ENCODE measurements at regions not wholly inside any gene's neighbourhood (a gene's known extent, or its start where the extent isn't known, plus 50 kb on each side); places are given as distances from the start of the nearest gene placed in this dataset.

DNA sequence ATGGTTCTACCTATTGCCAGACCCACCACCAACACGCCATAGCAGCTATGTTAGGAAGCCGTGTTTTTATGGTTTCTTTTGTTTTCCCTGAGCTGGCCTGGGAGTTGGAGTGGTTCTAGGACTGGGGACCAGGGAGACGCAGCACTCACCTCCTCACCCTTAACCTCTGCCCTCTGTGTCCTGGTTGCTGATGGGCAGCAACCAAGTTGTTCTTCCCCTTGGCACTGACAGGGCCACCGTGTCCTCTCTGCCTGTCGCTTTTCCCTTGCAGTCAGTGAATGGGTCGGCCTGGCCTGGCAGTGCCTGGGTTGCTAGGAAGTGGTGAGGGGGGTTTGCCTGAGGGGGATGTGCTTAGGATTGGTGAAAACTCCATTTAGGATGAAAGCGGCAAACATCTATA lies 197.1 kb upstream of the GATA6 start:
- TF ChIP-seq, protein P1, sequence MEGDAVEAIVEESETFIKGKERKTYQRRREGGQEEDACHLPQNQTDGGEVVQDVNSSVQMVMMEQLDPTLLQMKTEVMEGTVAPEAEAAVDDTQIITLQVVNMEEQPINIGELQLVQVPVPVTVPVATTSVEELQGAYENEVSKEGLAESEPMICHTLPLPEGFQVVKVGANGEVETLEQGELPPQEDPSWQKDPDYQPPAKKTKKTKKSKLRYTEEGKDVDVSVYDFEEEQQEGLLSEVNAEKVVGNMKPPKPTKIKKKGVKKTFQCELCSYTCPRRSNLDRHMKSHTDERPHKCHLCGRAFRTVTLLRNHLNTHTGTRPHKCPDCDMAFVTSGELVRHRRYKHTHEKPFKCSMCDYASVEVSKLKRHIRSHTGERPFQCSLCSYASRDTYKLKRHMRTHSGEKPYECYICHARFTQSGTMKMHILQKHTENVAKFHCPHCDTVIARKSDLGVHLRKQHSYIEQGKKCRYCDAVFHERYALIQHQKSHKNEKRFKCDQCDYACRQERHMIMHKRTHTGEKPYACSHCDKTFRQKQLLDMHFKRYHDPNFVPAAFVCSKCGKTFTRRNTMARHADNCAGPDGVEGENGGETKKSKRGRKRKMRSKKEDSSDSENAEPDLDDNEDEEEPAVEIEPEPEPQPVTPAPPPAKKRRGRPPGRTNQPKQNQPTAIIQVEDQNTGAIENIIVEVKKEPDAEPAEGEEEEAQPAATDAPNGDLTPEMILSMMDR (IDR thresholded peaks at IDR 0.05) = no peak
- TF ChIP-seq POLR2AphosphoS5 (IDR thresholded peaks at IDR 0.05; ENCODE audit: low read depth, low read length) (no peak), REST (IDR thresholded peaks at IDR 0.05; ENCODE audit: insufficient read depth in 1 of 2, low read depth in 2 of 2, low read length in 1 of 2) (no peak)

All from Panc1 (cell line).